Neural cell (in vitro differentiated cells): ENCODE measurements at regions not wholly inside any gene's neighbourhood (a gene's known extent, or its start where the extent isn't known, plus 50 kb on each side); places are given as distances from the start of the nearest gene placed in this dataset.

Experiments used
- H2AFZ ChIP-seq: fragments of 200-600, 300-800 bp; sonication (generic), shearing (Covaris generic); 2 replicates; pipeline ENCODE4 v1.6.0; 2014; ENCODE audit warnings: low read depth, mild to moderate bottlenecking, antibody characterized with exemption, low read length, moderate library complexity
- H3F3A ChIP-seq: fragments of 200-600 bp; shearing (Covaris generic); 2 replicates; pipeline ENCODE4 v1.6.1; 2016; ENCODE audit warnings: mild to moderate bottlenecking, moderate library complexity, mixed read lengths, antibody characterized with exemption, low read length; ENCODE audit not compliant: insufficient read depth, poor library complexity, severe bottlenecking
- H3K27ac ChIP-seq: fragments of 200-600, 300-800 bp; sonication (generic), shearing (Covaris generic); 2 replicates; pipeline ENCODE4 v1.5.1; 2014; ENCODE audit warnings: mild to moderate bottlenecking, low read length, moderate library complexity
- H3K27me3 ChIP-seq: fragments of 300-800, 200-600 bp; sonication (generic), shearing (Covaris generic); 2 replicates; pipeline ENCODE4 v1.6.0; 2014; ENCODE audit warnings: mild to moderate bottlenecking, low read depth, low read length, moderate library complexity; ENCODE audit not compliant: insufficient read depth
- H3K36me3 ChIP-seq: fragments of 300-800, 200-600 bp; sonication (generic), shearing (Covaris generic); 2 replicates; pipeline ENCODE4 v1.5.1; 2014; ENCODE audit warnings: mild to moderate bottlenecking, antibody characterized with exemption, low read length, moderate library complexity; ENCODE audit not compliant: insufficient read depth
- H3K4me2 ChIP-seq: fragments of 300-800, 200-600 bp; sonication (generic), shearing (Covaris generic); 2 replicates; pipeline ENCODE4 v1.6.0; 2014; ENCODE audit warnings: mild to moderate bottlenecking, low read length
- H3K4me3 ChIP-seq: fragments of 300-800, 200-600 bp; sonication (generic), shearing (Covaris generic); 2 replicates; pipeline ENCODE4 v1.5.1; 2014; ENCODE audit warnings: mild to moderate bottlenecking, low read length, moderate library complexity
- H3K79me2 ChIP-seq: fragments of 200-600 bp; shearing (Covaris generic); replicated peaks from 2 replicates; pipeline ENCODE4 v1.6.0; 2014; ENCODE audit warnings: mild to moderate bottlenecking, low read length, moderate library complexity; ENCODE audit not compliant: insufficient read depth
- H3K9ac ChIP-seq: fragments of 300-800, 200-600 bp; sonication (generic), shearing (Covaris generic); 2 replicates; pipeline ENCODE4 v1.6.1; 2016; ENCODE audit warnings: mild to moderate bottlenecking, low read length, mixed read lengths
- H3K9me2 ChIP-seq: fragments of 200-600 bp; shearing (Covaris generic); 2 replicates; pipeline ENCODE4 v1.6.1; 2016; ENCODE audit warnings: mild to moderate bottlenecking, low read length, mixed read lengths; ENCODE audit not compliant: insufficient read depth
- H3K9me3 ChIP-seq: fragments of 200-600, 300-800 bp; sonication (generic), shearing (Covaris generic); 2 replicates; pipeline ENCODE4 v1.6.1; 2016; ENCODE audit warnings: mild to moderate bottlenecking, mixed run types, low read length, moderate library complexity, mixed read lengths
- H4K20me1 ChIP-seq: fragments of 200-600 bp; shearing (Covaris generic); 2 replicates; pipeline ENCODE4 v1.6.1; 2016; ENCODE audit warnings: mild to moderate bottlenecking, mixed run types; ENCODE audit not compliant: insufficient read depth
- CTCF ChIP-seq: fragments of 450-650 bp; IDR thresholded peaks from 2 replicates; pipeline ENCODE4 v1.5.1; 2014; ENCODE audit warnings: antibody characterized with exemption, mild to moderate bottlenecking, moderate library complexity; ENCODE audit not compliant: poor library complexity, severe bottlenecking
- EP300 ChIP-seq: fragments of 450-650 bp; conservative IDR thresholded peaks from 2 replicates; pipeline ENCODE4 v1.6.1; 2014; ENCODE audit warnings: antibody characterized with exemption, mild to moderate bottlenecking, moderate library complexity; ENCODE audit not compliant: poor library complexity, severe bottlenecking
- EZH2 ChIP-seq: fragments of 200-600, 300-800 bp; shearing (Covaris generic), sonication (generic); IDR thresholded peaks from 2 replicates; pipeline ENCODE4 v1.6.1; 2014; ENCODE audit warnings: antibody characterized with exemption, low read length, borderline replicate concordance, mild to moderate bottlenecking; ENCODE audit not compliant: insufficient read depth, poor library complexity, severe bottlenecking
- MXI1 ChIP-seq: fragments of 450-650 bp; conservative IDR thresholded peaks from 2 replicates; pipeline ENCODE4 v1.6.1; 2014; ENCODE audit warnings: antibody characterized with exemption, mild to moderate bottlenecking; ENCODE audit not compliant: poor library complexity, severe bottlenecking
- POLR2AphosphoS5 ChIP-seq: IDR thresholded peaks from 2 replicates; pipeline ENCODE4 v1.6.1; 2012
- RAD21 ChIP-seq: fragments of 450-650 bp; conservative IDR thresholded peaks from 2 replicates; pipeline ENCODE4 v1.6.1; 2014; ENCODE audit warnings: antibody characterized with exemption, mild to moderate bottlenecking, moderate library complexity
- REST ChIP-seq: IDR thresholded peaks from 2 replicates; pipeline ENCODE4 v1.6.1; 2012; ENCODE audit warnings: borderline replicate concordance
- SMC3 ChIP-seq: fragments of 450-650 bp; conservative IDR thresholded peaks from 2 replicates; pipeline ENCODE4 v1.6.1; 2014; ENCODE audit warnings: antibody characterized with exemption, mild to moderate bottlenecking, moderate library complexity; ENCODE audit not compliant: poor library complexity
- TAF1 ChIP-seq: IDR thresholded peaks from 2 replicates; pipeline ENCODE4 v1.6.1; 2012; ENCODE audit warnings: low read depth

- Histone ChIP-seq H3K27me3 (no peaks in the 10 kb centered on the region), H4K20me1 (no peaks in the 10 kb centered on the region), H3K4me3 (no peak overlapping the region), H3F3A (no peaks in the 10 kb centered on the region), H3K79me2 (no peaks in the 10 kb centered on the region), H3K9me3 (no peaks in the 10 kb centered on the region), H3K4me2 (no peak overlapping the region), H3K9me2 (no peaks in the 10 kb centered on the region), H3K9ac (peak overlapping the region; percentile 6), H3K36me3 (no peaks in the 10 kb centered on the region), H2AFZ (peak overlapping the region; percentile 30), H3K27ac (peak overlapping the region; percentile 69)
- TF ChIP-seq CTCF (no peak), EZH2 (no peak)
Observed at GRCh38 chr15:45794712-45795439, 160.0 kb downstream of the SQOR start.

GRCh38 chr15:45795440-45796069 is 160.7 kb downstream of the SQOR start:
- no peaks in the 10 kb centered on the region for H3K79me2 ChIP-seq
- H3K9ac ChIP-seq, result peak overlapping the region; percentile 6
- no peak overlapping the region for H3K4me3 ChIP-seq
- no peaks in the 10 kb centered on the region for H3K9me2 ChIP-seq
- H3K4me2 ChIP-seq, result no peak overlapping the region
- no peaks in the 10 kb centered on the region for H3K36me3 ChIP-seq
- H3K27me3 ChIP-seq, result no peaks in the 10 kb centered on the region
- H3K27ac ChIP-seq, result peak overlapping the region; percentile 69
- peak overlapping the region; percentile 30 for H2AFZ ChIP-seq
- no peaks in the 10 kb centered on the region for H3K9me3 ChIP-seq
- no peaks in the 10 kb centered on the region for H3F3A ChIP-seq
- peak; percentile 73 for TF ChIP-seq EP300
- peak; percentile 59 for TF ChIP-seq POLR2AphosphoS5
- no peak for TF ChIP-seq REST
- no peak for TF ChIP-seq TAF1
- peak; percentile 95 for TF ChIP-seq RAD21
- TF ChIP-seq MXI1, result no peak
- TF ChIP-seq CTCF, result peak; percentile 95
- TF ChIP-seq SMC3, result peak; percentile 83
- no peak for TF ChIP-seq EZH2
- no peaks in the 10 kb centered on the region for H4K20me1 ChIP-seq
